IPS-NIHi7 (cell line): ENCODE measurements at regions not wholly inside any gene's neighbourhood (a gene's known extent, or its start where the extent isn't known, plus 50 kb on each side); places are given as distances from the start of the nearest gene placed in this dataset.

Experiments used
- DNase-seq: peaks from one replicate; pipeline ENCODE4 v3.0.0; 2012; ENCODE audit warnings: mixed read lengths; ENCODE audit errors: extremely low spot score

GRCh38 chr4:177105536-177105935, 204.1 kb upstream of the NEIL3 start:
- DNase-seq: no peak

- no peak for DNase-seq
Measured at GRCh38 chr4:177107288-177107921, 202.3 kb upstream of the NEIL3 start.

GRCh38 chr4:177108708-177109107, 201.0 kb upstream of the NEIL3 start:
- DNase-seq: no peak

GRCh38 chr4:177109769-177110168, 199.9 kb upstream of the NEIL3 start:
- no peak for DNase-seq

GRCh38 chr4:177116161-177116560, 193.5 kb upstream of the NEIL3 start:
- no peak for DNase-seq

GRCh38 chr4:177117256-177117655, 192.4 kb upstream of the NEIL3 start:
- DNase-seq: no peak

GRCh38 chr4:177118596-177118995, 191.1 kb upstream of the NEIL3 start:
- DNase-seq: no peak

- DNase-seq: no peak
Measured at GRCh38 chr4:177119021-177119471, 190.6 kb upstream of the NEIL3 start.

GRCh38 chr4:177119691-177120090, 190.0 kb upstream of the NEIL3 start:
- no peak for DNase-seq

GRCh38 chr4:177123811-177124210, 185.9 kb upstream of the NEIL3 start:
- DNase-seq: no peak

- no peak for DNase-seq
Measured at GRCh38 chr4:177124349-177125064, 185.2 kb upstream of the NEIL3 start.

GRCh38 chr4:177125656-177126055, 184.0 kb upstream of the NEIL3 start:
- no peak for DNase-seq

GRCh38 chr4:177127658-177128057, 182.0 kb upstream of the NEIL3 start:
- no peak for DNase-seq

- DNase-seq: no peak
Measured at GRCh38 chr4:177128306-177128705, 181.4 kb upstream of the NEIL3 start.

GRCh38 chr4:177131736-177132135, 177.9 kb upstream of the NEIL3 start:
- no peak for DNase-seq

GRCh38 chr4:177147668-177148067, 162.0 kb upstream of the NEIL3 start:
- no peak for DNase-seq

GRCh38 chr4:177155454-177155853, 154.2 kb upstream of the NEIL3 start:
- peak; percentile 17 for DNase-seq

GRCh38 chr4:177159600-177159999, 150.1 kb upstream of the NEIL3 start:
- DNase-seq: no peak

GRCh38 chr4:177161781-177162180, 147.9 kb upstream of the NEIL3 start:
- DNase-seq: no peak

- no peak for DNase-seq
Measured at GRCh38 chr4:177163532-177163931, 146.1 kb upstream of the NEIL3 start.

GRCh38 chr4:177171588-177171987, 138.1 kb upstream of the NEIL3 start:
- no peak for DNase-seq

- no peak for DNase-seq
Measured at GRCh38 chr4:177175473-177175872, 134.2 kb upstream of the NEIL3 start.

- no peak for DNase-seq
Measured at GRCh38 chr4:177177541-177178081, 132.1 kb upstream of the NEIL3 start.
